Immature natural killer cell (primary cell): ENCODE measurements at regions not wholly inside any gene's neighbourhood (a gene's known extent, or its start where the extent isn't known, plus 50 kb on each side); places are given as distances from the start of the nearest gene placed in this dataset.

ENCODE experiments used
- DNase-seq, 3 donors: peaks; one replicate each; pipeline ENCODE4 v3.0.0; 2022; ENCODE audit warnings: mixed read lengths in 1 of 3
- H3K27ac Mint-ChIP-seq, 6 donors: one replicate each; pipeline ENCODE4 v1.8.0; 2020; ENCODE audit warnings: mixed read lengths in 6 of 6, mild to moderate bottlenecking in 5 of 6, inconsistent platforms in 4 of 6, moderate library complexity in 3 of 6
- H3K27me3 Mint-ChIP-seq, 3 donors: one replicate each; pipeline ENCODE4 v1.8.0; 2020 to 2021; ENCODE audit warnings: low read depth in 3 of 3, mild to moderate bottlenecking in 3 of 3, mixed read lengths in 3 of 3, moderate library complexity in 3 of 3, inconsistent platforms in 1 of 3
- H3K36me3 Mint-ChIP-seq, 3 donors: one replicate each; pipeline ENCODE4 v1.8.0; 2020; ENCODE audit warnings: mixed read lengths in 3 of 3, inconsistent platforms in 2 of 3, mild to moderate bottlenecking in 2 of 3
- H3K4me1 Mint-ChIP-seq, 2 donors: one replicate each; pipeline ENCODE4 v1.8.0; 2020; ENCODE audit warnings: inconsistent platforms in 2 of 2, mild to moderate bottlenecking in 2 of 2, mixed read lengths in 2 of 2, moderate library complexity in 1 of 2
- H3K4me3 Mint-ChIP-seq, 5 donors: one replicate each; pipeline ENCODE4 v1.8.0; 2020; ENCODE audit warnings: mild to moderate bottlenecking in 5 of 5, mixed read lengths in 5 of 5, inconsistent platforms in 3 of 5, moderate library complexity in 3 of 5
- H3K9me3 Mint-ChIP-seq, 6 donors: one replicate each; pipeline ENCODE4 v1.8.0; 2020; ENCODE audit warnings: mild to moderate bottlenecking in 6 of 6, mixed read lengths in 6 of 6, inconsistent platforms in 4 of 6, moderate library complexity in 3 of 6

DNA sequence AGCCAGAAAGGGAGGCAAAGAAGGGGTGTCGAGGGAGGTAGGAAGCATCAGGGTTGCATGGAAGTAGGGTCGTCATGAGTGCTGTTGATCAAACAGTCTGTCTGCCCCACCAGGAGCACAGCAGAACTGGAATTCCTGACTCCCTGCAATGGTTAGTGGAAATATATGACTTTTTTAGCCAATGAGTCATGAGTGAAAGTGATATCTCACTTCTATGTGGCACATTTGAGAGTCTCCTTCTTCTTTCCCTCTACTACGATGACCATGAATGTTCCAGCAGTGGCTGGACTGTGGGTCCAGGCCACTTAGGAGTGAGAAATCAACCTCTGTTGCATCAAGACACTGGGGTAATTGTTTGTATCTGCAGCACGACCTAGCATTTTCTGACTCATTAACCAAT is 199.5 kb downstream of the TTC32 start:
- Mint-ChIP-seq H3K4me1 (no peaks in the 10 kb centered on the region), H3K27ac (no peak overlapping the region), H3K27me3 (peaks cover 3 to 9% (median 6%) of the 10 kb centered on the region in 3 donors), H3K4me3 (no peak overlapping the region), H3K36me3 (no peaks in the 10 kb centered on the region), H3K9me3 (peaks cover 0 to 4% (median 0%) of the 10 kb centered on the region in 6 donors)
- no peak for DNase-seq

DNA sequence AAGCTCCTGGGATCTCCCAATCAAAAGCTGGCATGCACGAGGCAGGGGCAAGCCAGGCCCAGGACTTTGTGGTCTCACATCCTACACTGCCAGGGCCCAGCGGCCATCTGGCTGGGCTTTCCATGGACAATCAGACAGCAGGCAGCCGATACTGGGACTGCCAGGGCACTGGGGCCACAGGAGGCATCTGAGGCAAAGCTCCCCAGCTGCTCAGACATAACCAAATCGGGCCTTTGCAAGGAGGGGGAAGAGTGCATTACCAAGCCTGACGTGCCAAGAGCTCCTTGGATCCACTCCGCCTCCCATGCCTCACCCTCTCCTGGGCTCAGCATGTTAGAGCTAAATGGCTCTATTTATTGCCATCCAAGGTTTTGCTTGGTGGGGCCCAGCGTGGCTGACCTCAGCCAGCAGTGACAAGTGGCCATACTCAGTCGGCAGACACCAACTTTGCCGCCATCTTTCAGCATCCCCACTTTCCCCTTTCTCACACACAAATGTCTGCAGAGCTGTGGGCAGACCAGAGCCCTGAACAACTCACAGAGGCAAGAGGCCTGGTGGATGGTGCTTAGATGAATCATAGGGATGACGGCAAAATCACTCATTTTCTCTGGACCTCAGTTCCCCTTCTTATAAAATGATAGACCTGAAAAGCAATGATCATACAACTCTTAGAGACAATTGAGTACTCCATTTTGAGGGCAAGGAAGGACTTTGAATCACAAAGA is 200.8 kb downstream of the TTC32 start:
- peaks cover 0 to 4% (median 0%) of the 10 kb centered on the region in 6 donors for H3K9me3 Mint-ChIP-seq
- no peaks in the 10 kb centered on the region for H3K4me1 Mint-ChIP-seq
- no peak overlapping the region for H3K27ac Mint-ChIP-seq
- no peaks in the 10 kb centered on the region for H3K36me3 Mint-ChIP-seq
- no peak overlapping the region for H3K4me3 Mint-ChIP-seq
- DNase-seq = no peak
- peaks cover 3 to 9% (median 6%) of the 10 kb centered on the region in 3 donors for H3K27me3 Mint-ChIP-seq

DNA sequence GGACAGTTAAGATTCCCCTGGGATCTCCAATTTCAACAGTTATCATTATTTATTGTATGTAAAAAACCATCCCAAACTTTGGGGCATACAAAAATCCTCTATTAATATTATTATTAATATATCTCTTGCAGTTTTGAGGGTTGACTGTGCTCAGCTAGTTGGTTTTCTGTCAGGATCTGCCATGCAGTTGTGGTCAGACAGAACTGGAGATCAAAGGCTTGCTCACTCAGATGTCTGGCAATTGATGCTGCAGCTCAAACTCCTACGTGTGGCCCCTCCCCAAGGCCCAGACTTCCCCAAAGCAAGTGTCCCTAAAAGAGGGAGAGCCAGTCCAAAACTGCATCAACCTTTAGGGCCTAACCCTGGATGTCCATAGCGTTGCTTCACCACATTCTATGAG is 204.7 kb downstream of the TTC32 start:
- Mint-ChIP-seq H3K36me3 (no peaks in the 10 kb centered on the region), H3K27ac (no peak overlapping the region), H3K4me3 (no peak overlapping the region), H3K9me3 (peaks cover 0 to 6% (median 0%) of the 10 kb centered on the region in 6 donors), H3K27me3 (peaks cover 0 to 6% (median 3%) of the 10 kb centered on the region in 3 donors), H3K4me1 (no peaks in the 10 kb centered on the region)
- DNase-seq = no peak

DNA sequence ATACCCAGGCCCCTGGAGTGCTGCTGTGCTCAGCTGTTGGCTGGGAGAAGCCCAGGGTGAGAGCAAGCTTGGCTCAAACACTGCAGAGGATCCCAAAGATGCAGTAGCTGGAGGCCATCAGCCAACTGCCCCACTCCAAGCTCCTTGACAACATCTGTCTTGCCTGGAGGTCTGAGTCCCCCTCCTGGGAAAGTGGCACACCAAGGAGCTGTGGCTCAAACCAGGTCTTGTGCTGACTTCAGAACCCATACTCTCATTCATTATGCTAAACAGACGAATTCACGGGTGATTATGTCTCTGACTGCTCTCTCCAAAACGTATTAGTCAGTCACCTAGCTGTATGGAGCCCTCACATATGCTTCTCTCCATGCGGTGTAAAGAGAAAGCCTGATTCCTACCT is 206.1 kb downstream of the TTC32 start:
- H3K36me3 Mint-ChIP-seq = no peaks in the 10 kb centered on the region
- H3K9me3 Mint-ChIP-seq = peaks cover 0 to 3% (median 0%) of the 10 kb centered on the region in 6 donors
- no peak overlapping the region for H3K27ac Mint-ChIP-seq
- no peak for DNase-seq
- H3K4me1 Mint-ChIP-seq = no peaks in the 10 kb centered on the region
- peaks cover 0 to 2% (median 2%) of the 10 kb centered on the region in 3 donors for H3K27me3 Mint-ChIP-seq
- no peak overlapping the region for H3K4me3 Mint-ChIP-seq

DNA sequence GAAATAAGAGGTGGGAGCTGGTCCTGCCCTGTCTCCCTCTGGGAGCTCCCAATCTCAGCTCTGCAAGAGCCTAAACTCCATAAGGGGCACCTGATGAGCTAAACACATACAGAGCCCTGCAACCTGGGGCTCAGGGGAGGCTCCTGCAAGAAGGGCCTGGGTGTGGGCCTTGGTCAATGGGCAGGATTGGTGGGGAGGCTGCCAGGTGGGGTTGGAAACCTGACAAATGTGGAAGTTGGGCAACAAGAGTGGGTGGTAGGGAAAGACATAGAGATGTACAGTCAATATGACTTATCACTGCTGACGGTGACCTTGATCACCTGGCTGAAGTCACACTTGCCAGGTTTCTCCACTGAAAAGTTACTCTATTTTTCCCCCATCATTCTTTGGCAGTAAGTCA is 209.9 kb downstream of the TTC32 start:
- H3K36me3 Mint-ChIP-seq = no peaks in the 10 kb centered on the region
- no peak for DNase-seq
- no peak overlapping the region for H3K4me3 Mint-ChIP-seq
- no peaks in the 10 kb centered on the region for H3K4me1 Mint-ChIP-seq
- no peak overlapping the region for H3K27ac Mint-ChIP-seq
- H3K9me3 Mint-ChIP-seq = peaks cover 0 to 7% (median 0%) of the 10 kb centered on the region in 6 donors
- H3K27me3 Mint-ChIP-seq = peaks cover 0 to 2% (median 0%) of the 10 kb centered on the region in 3 donors

DNA sequence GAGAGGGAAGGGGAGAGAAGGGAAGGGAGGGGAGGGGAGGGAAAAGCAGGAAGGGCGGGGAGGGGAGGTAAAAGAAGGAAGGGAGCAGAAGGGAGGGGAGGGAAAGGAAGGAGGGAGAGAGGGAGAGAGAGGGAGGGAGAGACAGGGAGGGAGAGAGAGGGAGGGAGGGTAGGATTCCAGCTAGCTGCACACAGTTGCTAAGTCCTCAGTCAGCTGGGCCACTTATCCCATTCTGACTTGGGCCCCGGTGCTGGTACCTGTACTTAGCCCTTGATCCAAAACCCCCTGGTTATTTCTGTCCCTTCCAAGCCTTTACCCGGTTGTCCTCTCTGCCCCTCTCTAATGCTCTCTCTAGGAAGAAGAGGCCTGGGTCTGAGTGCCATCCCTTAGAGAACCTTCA is 211.4 kb downstream of the TTC32 start:
- no peaks in the 10 kb centered on the region for H3K36me3 Mint-ChIP-seq
- no peak overlapping the region for H3K4me3 Mint-ChIP-seq
- no peak overlapping the region for H3K27ac Mint-ChIP-seq
- H3K4me1 Mint-ChIP-seq = no peaks in the 10 kb centered on the region
- peaks cover 0 to 3% (median 0%) of the 10 kb centered on the region in 3 donors for H3K27me3 Mint-ChIP-seq
- no peak for DNase-seq
- H3K9me3 Mint-ChIP-seq = peaks cover 0 to 7% (median 0%) of the 10 kb centered on the region in 6 donors

DNA sequence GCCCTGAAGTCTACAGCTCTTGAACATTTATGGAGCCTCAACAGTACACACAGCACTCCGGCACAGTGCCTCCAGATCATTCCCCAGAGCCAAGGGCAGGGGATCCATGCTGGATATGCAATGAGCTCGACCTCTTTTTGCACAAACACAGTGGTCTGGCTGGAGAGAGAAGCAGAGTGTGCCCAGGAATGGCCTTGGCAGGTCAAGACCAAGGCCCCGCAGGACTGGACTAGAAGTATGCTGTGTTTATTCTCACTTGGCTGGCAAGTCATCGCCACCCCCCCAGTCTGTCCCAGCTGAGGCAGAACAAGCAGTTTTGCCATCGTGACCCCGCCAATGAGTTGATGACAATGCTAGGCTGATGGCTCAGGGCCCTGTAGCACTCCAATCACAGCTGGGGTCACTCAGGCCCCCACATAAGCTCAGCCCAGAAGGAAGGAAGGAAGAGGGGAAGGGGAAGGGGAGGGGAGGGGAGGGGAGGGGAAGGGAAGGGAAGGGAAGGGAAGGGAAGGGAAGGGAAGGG is 212.1 kb downstream of the TTC32 start:
- H3K4me3 Mint-ChIP-seq = no peak overlapping the region
- peaks cover 0 to 3% (median 0%) of the 10 kb centered on the region in 3 donors for H3K27me3 Mint-ChIP-seq
- H3K4me1 Mint-ChIP-seq = no peaks in the 10 kb centered on the region
- H3K27ac Mint-ChIP-seq = no peak overlapping the region
- peaks cover 0 to 4% (median 0%) of the 10 kb centered on the region in 6 donors for H3K9me3 Mint-ChIP-seq
- H3K36me3 Mint-ChIP-seq = no peaks in the 10 kb centered on the region
- no peak for DNase-seq

DNA sequence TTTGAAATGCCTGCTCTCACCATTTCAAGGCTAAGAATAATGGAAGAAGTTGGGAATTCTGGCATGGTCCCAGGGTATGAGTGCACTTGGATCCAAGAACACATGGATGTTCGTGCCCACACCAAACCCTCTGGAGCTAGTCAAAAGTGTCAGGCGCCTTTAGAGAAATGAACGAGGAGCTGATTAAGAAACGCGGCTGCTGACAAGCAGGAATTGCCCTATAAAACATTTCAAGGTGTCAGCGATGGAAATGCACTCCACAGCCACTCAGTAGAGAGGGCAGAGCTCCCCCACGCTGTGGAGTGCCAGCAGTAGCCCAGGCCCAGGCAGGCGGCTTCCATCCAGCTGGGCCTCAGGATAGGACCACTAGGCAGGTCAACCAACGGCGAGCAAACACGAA is 213.7 kb downstream of the TTC32 start:
- H3K36me3 Mint-ChIP-seq = no peaks in the 10 kb centered on the region
- peaks cover 0 to 3% (median 0%) of the 10 kb centered on the region in 3 donors for H3K27me3 Mint-ChIP-seq
- no peak overlapping the region for H3K27ac Mint-ChIP-seq
- H3K9me3 Mint-ChIP-seq = peaks cover 0 to 7% (median 0%) of the 10 kb centered on the region in 6 donors
- DNase-seq = no peak
- H3K4me1 Mint-ChIP-seq = no peaks in the 10 kb centered on the region
- H3K4me3 Mint-ChIP-seq = no peak overlapping the region

DNA sequence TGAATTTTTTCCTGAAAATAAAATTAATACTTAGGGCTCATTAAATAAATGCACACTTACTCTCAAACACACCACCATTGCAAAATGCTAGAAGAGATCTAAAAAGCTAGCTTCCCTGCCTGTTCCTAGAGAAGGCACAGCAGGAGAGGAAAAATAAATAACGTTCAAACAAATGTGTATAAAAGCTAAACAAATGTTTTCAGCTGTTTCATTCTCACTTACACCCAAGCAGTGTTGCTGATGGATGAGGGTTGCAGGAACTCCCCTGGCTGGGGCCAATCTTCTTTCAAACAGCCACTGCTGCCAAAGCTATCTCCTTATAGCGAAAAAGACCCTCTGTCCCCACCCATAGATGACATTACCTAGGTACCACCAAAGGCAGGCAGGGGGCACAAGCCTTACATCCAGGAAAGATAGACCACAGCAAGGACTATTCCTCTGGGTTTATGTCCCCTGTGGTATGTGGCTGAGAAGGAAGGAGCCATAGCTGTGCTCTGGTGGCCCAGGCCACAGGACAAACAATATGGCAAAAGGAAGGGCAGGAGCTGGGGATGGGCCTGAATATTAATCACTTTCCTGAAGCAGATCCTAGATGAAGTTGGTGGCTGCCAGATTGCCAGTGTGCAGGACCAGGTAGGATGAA is 214.6 kb downstream of the TTC32 start:
- no peak overlapping the region for H3K27ac Mint-ChIP-seq
- no peak for DNase-seq
- no peaks in the 10 kb centered on the region for H3K36me3 Mint-ChIP-seq

DNA sequence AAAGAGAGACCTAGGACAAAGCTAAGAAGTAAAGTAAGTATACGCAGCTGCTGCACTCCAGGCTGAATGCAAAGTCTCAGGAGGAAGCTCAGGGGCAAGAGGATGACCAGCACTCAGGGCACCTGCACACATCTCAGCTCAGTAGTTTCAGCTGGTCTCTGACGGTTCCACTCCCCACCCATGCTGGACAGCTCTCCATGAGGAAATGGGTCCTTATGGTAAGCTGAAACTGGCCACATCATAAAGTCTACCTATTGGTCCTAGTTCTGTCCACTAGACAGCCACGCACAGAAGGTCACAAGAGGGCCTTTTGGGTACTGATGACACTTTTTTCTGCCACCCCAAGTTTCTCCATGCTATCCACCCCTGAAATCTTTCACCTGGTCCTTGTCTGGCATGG is 215.3 kb downstream of the TTC32 start:
- no peak for DNase-seq
- Mint-ChIP-seq H3K4me3 (no peak overlapping the region), H3K27ac (no peak overlapping the region), H3K36me3 (no peaks in the 10 kb centered on the region), H3K9me3 (peaks cover 0 to 7% (median 0%) of the 10 kb centered on the region in 6 donors), H3K4me1 (no peaks in the 10 kb centered on the region), H3K27me3 (peaks cover 0 to 3% (median 0%) of the 10 kb centered on the region in 3 donors)

More for the DNA sequence above, 214.6 kb downstream of the TTC32 start:
- Mint-ChIP-seq H3K27me3 (peaks cover 0 to 3% (median 0%) of the 10 kb centered on the region in 3 donors), H3K4me1 (no peaks in the 10 kb centered on the region), H3K9me3 (peaks cover 0 to 7% (median 0%) of the 10 kb centered on the region in 6 donors), H3K4me3 (no peak overlapping the region)

DNA sequence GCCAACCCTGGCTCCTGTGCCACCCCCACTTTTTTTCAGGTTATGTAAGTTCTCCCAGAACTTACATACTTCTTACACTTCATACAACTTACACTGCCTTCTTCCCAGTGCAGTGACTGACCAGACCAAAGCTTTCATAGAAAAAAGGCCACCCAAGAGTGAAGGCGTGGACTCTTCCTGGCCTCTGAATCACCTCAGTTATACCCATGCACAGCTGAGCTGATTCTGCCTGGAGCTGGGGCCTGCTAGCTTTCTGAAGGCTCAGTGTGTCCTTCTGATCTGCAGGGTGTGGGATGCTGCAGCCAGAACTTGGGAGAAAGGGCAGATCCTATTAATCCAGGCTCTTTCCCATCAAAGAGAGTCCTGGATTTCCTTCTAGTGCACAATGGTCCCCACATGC is 216.1 kb downstream of the TTC32 start:
- no peak for DNase-seq
- Mint-ChIP-seq H3K27me3 (peaks cover 0 to 3% (median 0%) of the 10 kb centered on the region in 3 donors), H3K36me3 (no peaks in the 10 kb centered on the region), H3K4me3 (no peak overlapping the region), H3K9me3 (peaks cover 0 to 7% (median 0%) of the 10 kb centered on the region in 6 donors), H3K4me1 (no peaks in the 10 kb centered on the region), H3K27ac (no peak overlapping the region)

DNA sequence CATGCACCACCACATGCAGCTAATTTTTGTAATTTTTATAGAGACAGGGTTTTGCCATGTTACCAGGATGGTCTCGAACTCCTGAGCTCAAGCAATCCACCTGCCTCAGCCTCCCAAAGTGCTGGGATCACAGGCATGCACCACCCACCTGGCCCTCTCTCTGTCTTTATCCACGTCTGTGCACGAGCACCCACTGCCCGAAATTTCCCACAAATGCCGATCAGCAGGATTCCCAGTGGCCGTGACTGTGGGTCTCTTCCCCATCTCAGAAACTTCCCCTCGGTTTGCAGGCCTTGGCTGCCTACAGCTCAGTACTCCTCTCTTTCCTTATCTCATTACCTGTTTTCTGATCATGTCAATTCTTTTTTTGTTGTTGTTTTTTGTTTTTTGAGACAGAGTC is 217.3 kb downstream of the TTC32 start:
- Mint-ChIP-seq H3K4me1 (no peaks in the 10 kb centered on the region), H3K4me3 (no peak overlapping the region), H3K27me3 (peaks cover 0 to 3% (median 0%) of the 10 kb centered on the region in 3 donors), H3K9me3 (peaks cover 0 to 7% (median 0%) of the 10 kb centered on the region in 6 donors), H3K27ac (no peak overlapping the region), H3K36me3 (no peaks in the 10 kb centered on the region)
- no peak for DNase-seq

DNA sequence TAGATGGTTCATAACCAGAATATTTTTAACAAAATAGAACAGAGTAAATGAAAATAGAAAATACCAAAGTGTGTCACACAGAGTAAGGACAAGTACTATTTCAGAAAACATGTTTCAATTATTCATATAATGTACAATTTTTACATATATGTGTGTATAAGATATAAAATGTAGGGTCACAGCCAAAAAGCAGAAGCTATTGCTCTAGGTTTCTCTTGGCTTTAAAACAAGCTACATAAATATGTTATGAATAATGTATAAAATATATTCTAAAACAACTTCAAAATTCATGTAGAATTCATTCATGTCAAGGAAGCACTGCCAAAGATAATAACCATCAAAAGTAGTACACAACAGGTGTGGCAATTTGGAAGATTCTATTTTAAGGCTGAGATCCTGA is 218.2 kb downstream of the TTC32 start:
- Mint-ChIP-seq H3K27me3 (peaks cover 0 to 3% (median 0%) of the 10 kb centered on the region in 3 donors), H3K36me3 (no peaks in the 10 kb centered on the region), H3K4me1 (no peaks in the 10 kb centered on the region), H3K27ac (no peak overlapping the region), H3K4me3 (no peak overlapping the region), H3K9me3 (peaks cover 0 to 7% (median 0%) of the 10 kb centered on the region in 6 donors)
- DNase-seq = no peak

DNA sequence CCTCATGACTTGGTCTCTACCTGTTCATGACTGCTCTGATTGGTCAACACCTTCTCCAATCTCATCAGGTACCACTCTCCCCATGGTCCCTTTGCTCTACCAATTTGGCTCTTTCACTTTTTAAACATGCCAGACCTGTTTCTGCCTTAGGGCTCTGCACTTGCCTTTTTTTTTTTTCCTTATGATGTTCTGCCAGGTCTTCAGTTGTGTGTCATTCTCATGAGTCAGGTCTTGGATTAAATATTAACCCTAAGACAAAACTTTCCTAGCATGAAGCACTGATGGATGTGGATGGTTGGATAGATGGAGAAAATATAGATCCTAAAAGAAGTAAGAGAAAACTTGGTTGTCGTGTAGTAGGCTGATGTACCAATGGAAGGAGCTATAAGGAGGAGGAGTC is 219.3 kb downstream of the TTC32 start:
- Mint-ChIP-seq H3K4me1 (no peaks in the 10 kb centered on the region), H3K9me3 (peaks cover 0 to 8% (median 0%) of the 10 kb centered on the region in 6 donors), H3K27ac (no peak overlapping the region), H3K36me3 (no peaks in the 10 kb centered on the region), H3K4me3 (no peak overlapping the region), H3K27me3 (peaks cover 0 to 3% (median 0%) of the 10 kb centered on the region in 3 donors)
- DNase-seq = no peak
